ENCODE measurements at regions not wholly inside any gene's neighbourhood (a gene's known extent, or its start where the extent isn't known, plus 50 kb on each side); places are given as distances from the start of the nearest gene placed in this dataset.
A peak's percentile ranks its signal among the peaks of the same experiment; 100 is the strongest.

- DNase-seq: no peak
Measured at GRCh38 chr6:4008324-4009047, 70.5 kb downstream of the FAM217A start.

DNA sequence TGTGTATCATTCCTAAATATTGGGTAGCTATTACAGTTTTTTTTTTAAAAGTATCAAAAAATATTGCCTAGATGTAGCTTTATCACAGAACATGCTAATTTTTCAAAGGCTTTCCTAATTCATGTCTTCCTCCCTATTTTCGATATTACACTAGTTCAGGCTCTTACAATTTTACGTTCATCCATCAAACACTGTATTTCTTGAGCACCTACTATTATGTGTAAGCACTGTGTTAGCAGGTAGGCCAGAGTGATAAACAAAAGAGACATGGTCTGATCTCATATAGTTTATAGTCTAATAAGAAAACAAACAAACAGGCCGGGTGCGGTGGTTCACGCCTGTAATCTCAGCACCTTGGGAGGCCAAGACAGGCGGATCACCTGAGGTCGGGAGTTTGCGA is 69.5 kb downstream of the FAM217A start:
- DNase-seq: no peak

- no peak for DNase-seq
Measured at GRCh38 chr6:4010048-4010447, 68.9 kb downstream of the FAM217A start.

GRCh38 chr6:4010689-4011090 is 68.2 kb downstream of the FAM217A start:
- DNase-seq: no peak

- DNase-seq: no peak
Measured at GRCh38 chr6:4012826-4013225, 66.1 kb downstream of the FAM217A start.

- DNase-seq: no peak
Measured at GRCh38 chr6:4017058-4017739, 61.7 kb downstream of the FAM217A start.

- DNase-seq: no peak
Measured at GRCh38 chr6:4017834-4018170, 61.1 kb downstream of the FAM217A start.

GRCh38 chr6:4018171-4018923 is 60.6 kb downstream of the FAM217A start:
- DNase-seq: peak; percentile 96

Measured in stimulated activated CD4-positive, alpha-beta T cell treated with anti-CD3 and anti-CD28 coated beads, Interleukin-2, amount 100 ng/mL, for 48 hours (primary cell).